Thyroid gland (tissue), 4 donors: ENCODE measurements at regions not wholly inside any gene's neighbourhood (a gene's known extent, or its start where the extent isn't known, plus 50 kb on each side); places are given as distances from the start of the nearest gene placed in this dataset.

Source experiments
- CTCF ChIP-seq, 6 experiments: fragments of 200-600 bp in 3 of 6; fragments of 450-650 bp in 3 of 6; sonication (generic) in 3 of 6; IDR thresholded peaks; one replicate each; pipeline ENCODE4 v1.5.1; 2016 to 2019; ENCODE audit warnings: antibody characterized with exemption in 6 of 6, mild to moderate bottlenecking in 2 of 6, inconsistent platforms in 1 of 6, moderate library complexity in 1 of 6
- POLR2A ChIP-seq, 2 donors: fragments of 450-650 bp; IDR thresholded peaks; one replicate each; pipeline ENCODE4 v1.6.1; 2017; ENCODE audit warnings: antibody characterized with exemption in 2 of 2, mild to moderate bottlenecking in 2 of 2, moderate library complexity in 1 of 2

- TF ChIP-seq POLR2A (IDR thresholded peaks at IDR 0.05) (no peak), CTCF (IDR thresholded peaks at IDR 0.05) (no peak)
Observed at GRCh38 chr1:104852151-104852550, 1102.5 kb downstream of the AMY1C start.
